Renal cortical epithelial cell (primary cell): ENCODE measurements at regions not wholly inside any gene's neighbourhood (a gene's known extent, or its start where the extent isn't known, plus 50 kb on each side); places are given as distances from the start of the nearest gene placed in this dataset.
A peak's percentile ranks its signal among the peaks of the same experiment; 100 is the strongest.

Experiments
- DNase-seq: peaks from one replicate; pipeline ENCODE4 v3.0.0-alpha.2; 2011; ENCODE audit warnings: low read depth

DNA sequence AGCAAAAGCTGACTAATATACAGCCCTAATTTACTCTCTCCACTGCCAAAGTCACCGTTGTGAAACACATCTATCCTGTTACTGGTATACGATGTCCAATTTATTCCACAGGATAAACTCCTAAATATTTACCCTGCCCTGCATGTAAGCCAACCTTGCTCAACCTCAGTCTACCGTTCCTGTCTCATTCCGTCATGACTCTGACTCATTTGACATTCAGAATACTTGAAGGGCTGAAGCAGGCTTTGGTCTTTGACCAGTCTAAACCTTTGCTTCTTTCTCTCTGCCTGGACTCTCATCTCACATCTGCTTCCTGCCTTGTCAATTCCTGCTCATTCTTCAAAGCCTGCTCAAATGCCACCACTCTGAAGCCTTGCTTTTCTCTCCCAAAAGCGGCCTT is 157.5 kb downstream of the SCP2D1 start:
- no peak for DNase-seq

DNA sequence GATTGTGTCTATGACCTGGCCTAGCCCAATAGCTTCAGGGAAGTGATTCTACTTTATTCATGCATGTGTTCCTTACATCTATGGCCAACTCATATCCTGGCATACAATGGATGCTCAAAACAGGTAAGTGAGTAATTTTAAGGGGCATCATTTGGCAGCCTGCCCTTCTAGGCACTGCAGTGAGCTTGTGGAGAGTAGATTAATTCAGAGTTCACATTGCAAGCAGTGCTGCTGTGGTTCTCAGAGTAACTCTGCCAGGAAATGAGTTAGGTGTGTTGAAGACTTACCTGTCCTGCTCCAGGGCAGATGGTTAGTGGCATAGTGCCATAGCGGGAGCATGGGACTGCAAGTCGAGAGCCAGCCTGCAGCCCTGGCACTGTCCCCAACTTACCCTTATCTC is 158.0 kb downstream of the SCP2D1 start:
- DNase-seq = no peak

DNA sequence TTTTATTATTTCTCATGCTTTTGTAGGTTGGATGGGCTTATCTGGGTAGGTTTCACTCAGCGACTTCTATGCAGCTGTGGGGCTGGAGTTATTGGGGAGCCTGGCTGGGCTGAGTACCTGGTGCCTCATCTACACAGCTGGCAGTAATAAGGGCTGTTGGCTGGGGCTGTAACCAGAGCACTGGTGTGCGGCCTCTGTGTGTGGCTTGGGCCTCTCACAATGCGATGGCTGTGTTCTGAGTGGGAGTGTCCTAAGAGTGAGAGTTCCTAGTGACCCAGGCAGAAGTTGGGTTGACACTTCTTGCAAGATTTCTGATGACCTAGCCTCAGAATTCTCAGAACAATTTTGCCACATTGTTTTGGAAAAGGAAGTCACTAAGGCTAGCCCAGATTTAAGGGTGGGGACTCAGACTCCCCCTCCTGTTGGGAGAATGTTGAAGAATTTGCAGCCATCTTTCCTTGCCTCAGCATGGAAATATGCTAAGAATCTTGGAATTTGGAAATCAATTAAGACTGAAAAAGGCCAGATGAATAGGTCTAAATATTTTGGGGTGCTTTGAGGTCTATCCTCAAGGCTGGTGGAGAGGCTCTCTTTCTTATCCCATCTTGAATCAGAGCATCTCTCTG is 158.8 kb downstream of the SCP2D1 start:
- DNase-seq = no peak

DNA sequence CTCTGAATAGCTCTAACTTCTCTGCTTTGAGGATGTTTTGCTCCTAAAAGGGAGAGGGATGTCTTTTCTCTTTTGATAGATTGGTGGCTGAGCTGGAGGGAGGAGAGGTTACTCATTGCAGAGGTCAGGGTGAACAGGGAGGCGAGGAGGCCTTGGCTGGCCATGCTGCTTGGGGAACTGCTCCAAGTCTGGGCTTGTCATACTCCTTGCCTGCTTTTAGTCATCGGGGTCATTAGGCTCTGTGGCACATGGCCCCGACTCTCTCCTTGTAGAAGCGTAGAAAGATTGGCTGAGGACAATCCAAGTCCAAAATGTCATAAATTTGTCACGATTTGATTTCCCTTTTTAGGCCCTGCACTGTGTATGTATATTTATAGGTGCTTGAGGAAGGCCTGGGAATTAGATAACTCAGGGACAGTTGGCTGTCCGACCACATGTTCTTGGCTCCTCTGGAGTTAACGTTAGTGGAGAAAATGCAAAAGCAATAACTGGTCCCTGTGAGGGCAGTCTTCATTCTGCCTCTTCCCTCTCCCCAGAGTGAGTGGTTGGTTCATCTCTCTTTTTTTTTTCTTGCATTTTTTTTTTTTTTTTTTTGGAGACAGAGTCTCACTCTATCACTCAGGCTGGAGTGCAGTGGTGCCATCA is 160.1 kb downstream of the SCP2D1 start:
- DNase-seq = no peak

DNA sequence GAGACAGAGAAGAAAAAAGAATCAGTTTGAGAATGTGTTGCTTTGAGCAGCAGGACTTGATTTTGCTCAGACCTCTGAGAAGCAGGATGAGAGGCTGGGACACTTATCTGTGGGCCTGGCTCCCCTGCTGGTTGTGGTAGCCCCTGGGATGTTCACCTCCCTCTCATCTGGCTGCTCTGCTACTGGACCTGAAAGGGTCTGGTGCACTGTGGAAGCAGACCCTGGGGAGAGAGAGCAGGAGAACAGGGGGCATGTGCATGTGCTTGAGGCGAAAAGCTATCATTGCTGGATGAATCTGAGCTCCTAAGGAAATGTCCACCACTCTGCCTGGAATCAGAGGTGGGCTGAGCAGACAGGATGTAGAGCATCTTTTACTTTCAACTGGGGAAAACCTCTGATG is 161.1 kb downstream of the SCP2D1 start:
- DNase-seq = no peak

DNA sequence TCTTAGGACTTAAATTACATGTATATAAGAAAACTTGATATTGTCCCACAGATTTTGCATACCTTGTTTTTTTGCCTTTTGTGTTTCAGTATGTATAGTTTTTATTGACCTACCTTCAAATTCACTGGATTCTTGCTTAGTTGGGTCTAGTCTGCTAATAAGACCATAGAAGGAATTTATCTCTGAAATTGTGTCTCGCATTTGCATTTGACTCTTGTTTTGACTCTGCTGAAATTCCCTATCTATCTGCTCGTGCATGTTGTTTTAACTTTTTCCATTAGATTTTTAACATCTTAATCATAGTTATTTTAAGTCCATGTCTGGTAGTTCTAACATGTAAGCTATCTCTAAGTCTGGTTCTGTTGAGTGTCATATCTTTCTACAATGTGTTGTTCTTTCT is 163.9 kb downstream of the SCP2D1 start:
- no peak for DNase-seq

DNA sequence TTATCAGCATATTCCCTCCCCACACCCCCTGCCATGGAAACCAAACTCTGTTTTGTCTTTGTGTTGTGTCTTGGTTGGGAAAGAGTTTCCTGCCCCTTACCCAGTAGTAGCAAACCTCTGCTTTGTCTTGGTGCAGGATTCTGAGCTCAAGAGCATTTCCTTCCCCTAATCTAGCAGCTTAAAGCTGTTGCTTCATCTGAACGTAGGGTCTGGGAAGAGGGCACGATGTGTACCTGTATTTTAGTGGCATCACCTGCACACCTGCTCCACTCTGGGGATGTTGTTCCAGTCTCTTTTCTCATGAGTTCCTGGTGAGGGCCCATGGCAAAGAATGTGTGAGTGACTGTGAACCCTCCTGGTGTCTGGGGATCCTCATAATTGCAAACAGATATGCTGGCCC is 164.7 kb downstream of the SCP2D1 start:
- no peak for DNase-seq

DNA sequence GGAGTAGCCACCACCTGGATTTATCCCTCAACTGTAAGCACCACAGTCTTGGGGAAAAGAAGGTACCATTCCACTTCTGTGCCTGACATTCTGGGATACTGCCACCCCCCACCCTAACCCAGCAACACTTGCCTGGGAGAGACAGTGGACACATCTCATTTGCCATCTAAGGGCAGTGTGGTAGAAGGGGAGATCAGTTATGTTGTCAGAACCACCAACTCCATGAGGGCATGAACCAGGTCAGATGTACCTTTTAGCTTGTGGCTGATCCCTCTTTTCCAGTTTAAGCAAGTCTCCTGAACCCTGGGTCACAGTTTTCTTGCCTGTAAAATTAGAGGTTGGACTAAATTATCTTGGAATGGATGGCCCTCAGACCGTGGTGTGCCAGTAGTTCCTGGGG is 165.5 kb downstream of the SCP2D1 start:
- no peak for DNase-seq

DNA sequence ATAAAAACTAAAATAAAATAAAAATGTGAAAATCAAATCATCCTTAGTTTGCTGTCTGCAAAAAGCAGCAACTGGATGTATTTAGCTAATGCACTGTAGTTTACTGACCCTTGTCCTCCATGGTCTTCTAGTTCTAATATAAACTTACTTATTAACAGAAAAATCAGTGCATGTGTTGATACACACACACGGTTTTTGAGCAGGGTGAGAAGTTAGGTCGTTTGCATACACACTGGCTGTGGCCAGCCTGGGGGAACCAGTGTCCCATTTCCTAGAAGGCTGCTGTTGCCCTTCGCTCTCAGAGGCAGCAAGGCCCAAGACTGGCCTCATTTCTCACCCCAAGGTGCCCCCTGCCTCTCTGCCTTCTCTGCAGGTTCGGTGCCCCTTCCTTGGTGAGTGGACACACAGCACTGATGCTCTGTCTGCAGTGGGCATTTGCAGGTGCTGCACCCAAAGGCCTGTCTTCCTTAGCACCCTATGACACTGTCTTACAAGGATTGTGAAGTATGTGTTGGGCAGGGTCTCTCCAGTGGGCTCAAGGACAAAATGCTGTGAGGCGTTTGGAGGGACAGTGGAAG is 168.5 kb downstream of the SCP2D1 start:
- DNase-seq = no peak

DNA sequence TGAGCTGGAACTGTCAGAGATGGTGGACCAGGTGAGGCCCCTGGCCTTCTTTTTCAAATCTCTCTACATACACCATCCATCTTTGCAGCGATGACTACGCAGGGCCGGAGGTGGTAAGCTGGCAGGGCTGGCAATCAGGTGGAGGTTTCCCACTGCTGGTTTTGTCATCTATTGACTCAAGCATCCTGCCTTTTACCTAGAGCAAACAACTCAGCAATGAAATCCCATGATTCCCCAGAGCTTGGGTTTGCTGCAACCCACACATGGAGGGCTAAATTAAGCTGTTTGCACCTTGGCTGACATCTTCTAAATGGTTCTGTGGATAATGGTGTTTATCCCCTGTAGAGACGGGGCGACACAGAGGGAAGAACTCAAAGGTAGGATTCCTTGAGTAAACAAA is 170.2 kb downstream of the SCP2D1 start:
- no peak for DNase-seq

DNA sequence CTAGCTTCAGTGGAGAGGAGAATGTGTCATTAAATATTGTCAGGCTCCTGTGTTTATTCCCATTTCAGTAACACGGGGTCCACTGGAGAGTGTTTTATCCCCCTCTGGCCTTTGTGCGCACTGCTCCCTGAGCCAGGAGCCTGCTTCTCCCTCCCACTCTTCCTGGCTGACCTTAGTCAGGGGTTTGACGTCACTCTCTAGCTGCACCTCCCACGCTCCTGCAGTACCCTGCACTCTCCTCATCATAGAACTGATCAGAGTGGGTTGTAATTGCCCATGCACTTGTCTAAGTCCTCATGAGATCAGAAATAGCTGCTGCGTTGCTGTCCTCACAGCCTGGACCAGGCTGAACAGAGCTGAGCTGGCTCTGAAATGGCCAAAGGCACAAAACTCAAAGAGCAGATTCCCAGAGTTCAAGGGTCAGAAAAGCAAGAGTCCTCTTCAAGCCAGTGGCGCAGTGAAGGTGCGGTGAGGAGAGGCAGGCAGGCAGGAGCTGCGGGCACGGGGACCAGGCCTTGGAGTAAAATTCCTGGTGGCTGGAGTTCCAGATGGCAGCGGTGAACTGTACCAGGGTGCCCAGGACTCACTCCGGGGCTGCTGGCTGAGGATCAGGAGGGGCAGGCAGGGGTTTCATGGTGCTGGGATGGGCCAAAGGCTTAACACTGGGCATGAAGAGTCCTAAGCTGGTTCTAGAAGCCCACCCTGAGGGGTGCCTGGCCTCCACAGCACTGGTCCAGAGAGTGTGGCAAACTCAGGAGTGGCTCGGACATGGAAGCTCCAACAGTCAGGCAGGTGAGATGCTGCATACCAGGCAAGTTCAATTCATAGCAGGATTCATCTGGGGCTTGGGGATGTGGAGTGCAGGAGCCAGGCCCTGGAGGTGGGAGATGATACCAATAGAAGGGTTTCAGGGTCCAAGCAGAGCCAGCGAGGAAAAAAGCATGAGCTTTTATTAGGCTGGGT is 170.9 kb downstream of the SCP2D1 start:
- DNase-seq = peak; percentile 2

DNA sequence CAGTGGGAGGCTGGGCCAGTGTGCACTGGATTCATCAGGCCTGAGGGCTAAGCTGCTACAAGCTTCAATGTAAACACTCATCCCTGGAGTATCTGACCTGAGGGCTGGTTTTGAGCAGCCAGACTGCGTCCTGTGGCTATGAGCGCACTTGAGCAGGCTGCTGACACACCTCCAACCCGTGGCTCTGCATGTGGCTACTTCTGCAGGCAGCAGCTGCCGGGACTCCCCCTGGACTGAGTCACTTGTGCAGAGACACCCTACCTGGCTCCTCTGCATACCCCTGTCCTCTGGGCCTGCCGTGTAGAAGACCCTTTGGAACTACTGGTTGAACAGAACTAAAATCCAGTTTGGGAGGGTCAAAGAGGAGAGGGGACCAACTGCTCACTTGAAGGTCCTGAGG is 172.0 kb downstream of the SCP2D1 start:
- DNase-seq = no peak

DNA sequence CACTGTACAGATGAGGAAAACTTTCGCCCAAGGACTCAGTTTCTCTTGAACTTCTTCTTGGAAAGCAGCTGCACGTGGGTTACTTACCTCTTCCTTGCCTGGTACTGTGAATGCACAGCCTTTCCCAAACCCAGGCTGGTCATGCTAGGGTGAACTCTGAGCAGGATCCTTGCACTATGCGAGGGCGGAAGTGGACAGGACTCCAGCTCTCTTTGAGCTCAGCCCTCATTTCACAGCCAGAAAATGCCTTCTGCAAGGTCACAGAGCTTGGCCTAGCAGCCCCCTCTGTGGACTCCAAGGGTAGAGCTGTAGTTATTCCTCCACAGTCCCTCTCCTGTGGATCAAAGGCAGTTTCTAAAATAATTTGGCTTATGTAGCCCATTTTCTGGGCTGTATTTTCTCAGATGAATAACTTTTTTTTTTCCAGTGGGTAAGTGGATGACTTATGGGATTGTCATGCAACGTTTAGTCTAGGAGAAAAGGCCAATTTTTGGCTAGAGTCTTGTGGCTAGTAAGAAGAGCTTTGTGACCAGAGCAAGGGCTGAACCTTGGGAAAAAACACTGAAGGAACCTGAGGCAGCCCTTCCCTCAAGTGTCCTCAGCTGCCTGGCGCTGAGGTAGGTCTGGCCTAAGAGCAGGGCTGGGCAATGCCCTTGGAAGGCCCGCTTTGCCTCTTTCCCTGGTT is 172.7 kb downstream of the SCP2D1 start:
- DNase-seq = no peak

DNA sequence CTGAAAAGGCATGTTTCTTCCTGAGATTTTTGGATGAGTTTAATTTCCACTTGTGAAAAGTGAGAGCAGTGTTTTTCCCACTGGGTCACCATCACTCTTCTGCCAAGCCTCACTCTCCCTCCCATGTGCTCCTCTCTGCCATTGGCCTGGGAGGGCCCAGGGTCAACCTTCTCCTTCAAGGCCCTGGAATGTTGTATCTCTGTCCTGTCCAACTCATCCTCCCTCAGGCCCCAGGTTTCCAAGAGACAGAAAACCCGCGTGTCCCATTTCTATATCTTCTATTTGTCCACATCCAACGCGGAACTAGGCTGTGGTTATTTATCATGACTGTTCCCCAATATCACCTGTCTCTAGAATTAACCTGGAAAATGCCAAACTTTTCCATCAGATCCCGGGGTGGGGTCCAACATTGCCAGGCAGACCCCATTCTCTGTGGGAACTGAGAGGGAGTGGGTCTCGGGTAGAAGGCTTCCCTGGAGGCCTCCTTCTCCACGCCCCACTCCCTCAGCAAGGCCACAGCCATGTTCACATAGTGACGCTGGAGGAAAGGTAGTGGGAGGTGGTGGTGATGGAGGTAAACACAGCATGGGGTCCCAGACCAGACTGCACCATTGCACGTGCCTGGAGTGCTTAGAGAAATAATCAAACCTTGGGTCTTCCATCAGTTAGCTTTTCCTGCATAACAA is 173.5 kb downstream of the SCP2D1 start:
- no peak for DNase-seq

DNA sequence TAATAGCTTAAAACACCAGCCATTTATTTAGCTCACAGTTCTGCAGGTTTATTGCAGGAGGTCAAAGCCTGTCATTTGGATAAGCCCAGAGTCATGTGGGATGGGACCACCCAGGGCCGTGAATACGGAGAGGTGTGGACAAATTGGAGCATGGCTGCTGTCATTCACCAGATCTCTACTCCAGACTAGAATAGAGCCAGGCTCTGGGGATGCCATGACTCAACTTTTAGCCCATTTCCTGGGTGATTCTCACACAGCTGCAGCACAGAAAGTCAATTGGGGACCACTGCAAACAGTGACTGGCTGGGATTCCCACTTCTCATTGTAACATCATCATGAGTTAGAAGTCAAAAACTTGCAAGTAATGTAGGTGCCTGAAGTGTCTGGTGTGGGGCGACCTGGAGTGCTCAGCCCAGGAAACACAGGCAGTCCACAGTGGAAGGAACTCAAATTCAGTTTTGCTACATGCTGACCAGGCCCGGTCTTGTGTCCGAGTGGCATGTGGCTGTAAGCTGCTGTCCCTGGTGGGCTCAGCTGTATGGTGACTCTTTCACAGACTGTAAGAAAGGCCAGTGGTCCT is 174.3 kb downstream of the SCP2D1 start:
- DNase-seq = no peak

DNA sequence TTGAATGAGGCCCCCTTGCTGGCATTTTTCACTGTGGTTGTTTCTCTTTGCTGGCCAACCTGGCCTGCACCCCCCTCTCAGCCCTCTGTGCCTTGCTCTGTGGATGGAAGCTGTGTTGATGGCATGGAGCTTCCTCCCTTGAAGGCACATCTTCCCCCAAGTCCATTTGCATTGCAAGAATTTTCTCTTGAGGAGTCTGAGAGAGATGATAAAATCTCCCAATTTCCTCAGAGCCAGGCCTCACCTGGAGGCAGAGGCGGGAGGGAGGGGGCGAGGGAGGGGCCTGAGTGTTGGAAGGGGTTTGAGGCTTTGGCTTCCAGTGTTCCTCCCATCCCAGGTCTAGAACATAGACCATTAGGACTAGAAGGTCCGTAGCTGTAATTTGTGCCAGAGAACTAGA is 175.1 kb downstream of the SCP2D1 start:
- no peak for DNase-seq

DNA sequence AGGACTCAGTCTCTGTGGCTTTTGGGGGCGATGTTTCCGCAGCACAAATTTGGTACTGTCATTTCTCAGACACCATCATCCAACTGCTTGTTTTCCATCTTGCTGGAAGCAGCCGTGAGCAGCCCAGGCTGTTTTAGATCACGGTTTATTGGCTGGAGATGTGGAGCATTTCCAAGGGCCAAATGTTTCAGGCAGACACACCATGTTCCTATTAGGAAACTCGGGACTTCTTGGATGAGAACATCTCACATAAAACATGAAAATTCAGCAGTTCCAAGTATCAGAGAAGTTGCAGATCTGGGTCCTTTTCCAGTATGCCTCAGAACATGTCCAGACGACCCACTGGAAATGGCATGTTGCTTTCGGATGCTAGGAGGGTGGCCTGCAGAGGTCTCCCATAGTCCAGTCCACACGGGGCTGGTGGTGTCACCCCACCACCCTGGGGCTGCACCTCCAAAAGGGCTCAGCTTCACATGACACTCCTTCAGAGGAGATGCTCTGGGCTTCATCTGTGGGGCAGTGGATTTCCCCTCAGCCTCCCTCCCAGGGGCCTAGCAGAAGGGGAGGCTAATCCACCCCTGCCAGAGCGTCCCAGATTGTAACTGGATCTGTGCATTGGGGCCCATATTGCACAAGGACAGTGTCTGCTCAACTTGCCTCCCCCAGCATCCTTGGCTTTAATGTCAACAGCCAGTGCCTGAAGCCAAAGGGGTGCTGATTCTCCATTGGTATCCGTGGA is 176.3 kb downstream of the SCP2D1 start:
- no peak for DNase-seq

DNA sequence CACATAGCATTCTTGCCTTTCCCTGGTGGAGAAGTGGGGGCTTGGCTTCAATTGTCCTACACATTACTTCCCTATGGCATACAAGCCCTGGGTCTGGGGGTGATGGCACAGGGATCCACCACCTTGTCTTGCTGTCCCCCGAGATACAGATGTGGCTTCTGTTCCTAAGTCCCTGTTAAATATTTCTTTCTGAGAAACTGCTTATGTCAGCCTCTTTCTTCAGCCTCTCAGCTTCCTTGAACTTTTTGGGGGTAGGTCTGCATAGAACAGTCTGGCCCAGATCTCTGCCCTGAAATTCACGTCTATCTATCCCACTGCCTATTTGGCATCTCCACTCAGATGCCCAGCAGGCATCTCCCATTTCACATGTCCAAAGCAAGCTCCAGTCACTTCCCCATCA is 177.4 kb downstream of the SCP2D1 start:
- no peak for DNase-seq

DNA sequence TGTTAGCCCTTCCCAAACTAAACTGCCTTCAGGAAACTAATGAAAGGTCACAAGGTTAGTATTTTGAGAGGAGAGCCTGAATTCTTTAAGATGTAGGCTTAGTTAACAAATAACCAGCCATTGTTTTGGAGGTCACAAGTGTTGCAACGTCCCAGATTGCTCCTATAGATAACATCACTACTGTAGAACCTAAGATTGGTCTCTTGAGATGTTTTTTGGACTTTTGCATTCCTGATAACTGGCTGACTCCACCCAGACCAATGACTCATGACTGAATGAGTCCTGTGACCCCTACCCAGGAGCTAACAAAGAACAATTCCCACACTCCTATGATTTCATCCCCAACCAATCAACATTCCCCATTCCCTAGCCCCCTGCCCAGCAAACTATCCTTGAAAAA is 178.8 kb downstream of the SCP2D1 start:
- peak; percentile 2 for DNase-seq

DNA sequence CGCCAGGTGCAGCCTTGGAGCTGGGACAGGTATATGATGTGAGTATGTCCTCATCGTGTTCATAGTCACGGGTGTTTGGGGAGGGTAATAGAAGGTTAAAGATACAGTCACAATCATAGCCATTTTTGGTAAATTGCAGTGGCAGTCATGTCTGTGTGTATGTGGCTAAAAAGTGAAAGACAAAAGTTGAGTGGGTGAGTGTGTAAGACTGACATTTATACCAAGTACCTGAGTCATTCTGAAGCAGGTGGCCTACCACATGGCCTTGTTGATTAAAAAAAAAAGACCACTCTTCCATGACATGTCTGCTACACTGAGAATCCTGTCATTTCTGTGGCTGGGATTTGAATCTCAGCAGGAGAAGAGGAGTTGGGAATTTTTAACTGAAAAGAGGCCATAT is 181.9 kb downstream of the SCP2D1 start:
- DNase-seq = no peak
